ENCODE measurements at regions not wholly inside any gene's neighbourhood (a gene's known extent, or its start where the extent isn't known, plus 50 kb on each side); places are given as distances from the start of the nearest gene placed in this dataset.

DNA sequence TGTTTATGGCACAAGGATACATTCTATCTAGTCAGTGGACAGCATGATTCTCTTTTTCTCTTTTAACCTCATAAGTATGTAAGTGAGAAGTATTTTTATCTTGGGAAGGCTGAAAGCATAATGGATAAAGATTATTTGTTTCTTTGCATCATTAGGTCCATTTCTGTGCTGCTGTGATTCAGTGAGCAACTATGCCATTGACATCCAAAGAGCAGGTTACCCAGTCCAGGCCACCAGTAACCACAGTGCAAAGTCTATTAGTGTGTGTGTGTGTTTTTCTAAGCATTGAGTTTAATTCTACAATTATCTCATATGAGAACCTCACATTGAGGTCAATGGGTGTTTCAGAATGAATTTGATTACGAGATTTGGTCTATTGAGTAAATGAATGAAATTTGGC, 158.8 kb upstream of the DACH1 start:
- TF ChIP-seq TAF1 (IDR thresholded peaks at IDR 0.05; ENCODE audit: borderline replicate concordance, low read depth, low read length) (no peak), POLR2A (IDR thresholded peaks at IDR 0.05; ENCODE audit: low read depth, low read length) (no peak)
